ENCODE measurements at regions not wholly inside any gene's neighbourhood (a gene's known extent, or its start where the extent isn't known, plus 50 kb on each side); places are given as distances from the start of the nearest gene placed in this dataset.

DNA sequence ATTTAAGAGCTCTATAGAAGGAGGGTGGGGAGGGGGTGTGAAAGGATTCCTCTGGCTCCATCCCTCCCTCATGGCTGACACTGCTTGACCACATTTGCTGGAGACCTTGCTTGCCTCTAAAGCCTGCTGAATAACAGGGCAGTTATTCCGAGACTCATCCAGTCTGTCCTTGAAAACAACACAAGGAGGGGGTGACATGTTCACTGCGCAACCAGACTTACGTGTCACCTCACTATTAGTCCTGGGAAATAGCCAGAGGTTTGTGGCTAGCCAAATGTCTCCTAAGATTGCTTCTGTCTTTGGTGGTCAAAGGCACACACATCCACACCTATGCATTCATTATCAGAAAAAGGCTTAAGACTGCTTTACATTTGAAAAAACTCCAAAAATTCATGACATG lies 256.2 kb upstream of the SKOR2 start:
- Histone ChIP-seq H4K20me1 (ENCODE audit: insufficient read depth) (no peaks in the 10 kb centered on the region), H2AFZ (no peak overlapping the region), H3K79me2 (ENCODE audit: low read depth) (no peaks in the 10 kb centered on the region), H3K4me2 (no peak overlapping the region), H3K27ac (no peak overlapping the region), H3K9me2 (ENCODE audit: insufficient read depth) (no peaks in the 10 kb centered on the region), H3F3A (ENCODE audit: insufficient read depth, low read depth) (no peaks in the 10 kb centered on the region), H3K27me3 (ENCODE audit: insufficient read depth, low read depth) (peaks cover 12% of the 10 kb centered on the region), H3K9me3 (ENCODE audit: insufficient read depth, low read depth) (no peaks in the 10 kb centered on the region), H3K36me3 (ENCODE audit: low read depth) (no peaks in the 10 kb centered on the region), H3K4me1 (replicated peaks; ENCODE audit: insufficient read depth) (no peaks in the 10 kb centered on the region), H3K4me3 (no peak overlapping the region)
- POLR2A ChIA-PET (ENCODE audit: unreplicated experiment), result no interaction called here
- DNase-seq, result no peak
- BruUV-seq (replicated peaks), result no TSS peak
- intact Hi-C loops (cut with micrococcal nuclease; ENCODE audit: unreplicated experiment), result no loop called here
- TF ChIP-seq, protein P1, sequence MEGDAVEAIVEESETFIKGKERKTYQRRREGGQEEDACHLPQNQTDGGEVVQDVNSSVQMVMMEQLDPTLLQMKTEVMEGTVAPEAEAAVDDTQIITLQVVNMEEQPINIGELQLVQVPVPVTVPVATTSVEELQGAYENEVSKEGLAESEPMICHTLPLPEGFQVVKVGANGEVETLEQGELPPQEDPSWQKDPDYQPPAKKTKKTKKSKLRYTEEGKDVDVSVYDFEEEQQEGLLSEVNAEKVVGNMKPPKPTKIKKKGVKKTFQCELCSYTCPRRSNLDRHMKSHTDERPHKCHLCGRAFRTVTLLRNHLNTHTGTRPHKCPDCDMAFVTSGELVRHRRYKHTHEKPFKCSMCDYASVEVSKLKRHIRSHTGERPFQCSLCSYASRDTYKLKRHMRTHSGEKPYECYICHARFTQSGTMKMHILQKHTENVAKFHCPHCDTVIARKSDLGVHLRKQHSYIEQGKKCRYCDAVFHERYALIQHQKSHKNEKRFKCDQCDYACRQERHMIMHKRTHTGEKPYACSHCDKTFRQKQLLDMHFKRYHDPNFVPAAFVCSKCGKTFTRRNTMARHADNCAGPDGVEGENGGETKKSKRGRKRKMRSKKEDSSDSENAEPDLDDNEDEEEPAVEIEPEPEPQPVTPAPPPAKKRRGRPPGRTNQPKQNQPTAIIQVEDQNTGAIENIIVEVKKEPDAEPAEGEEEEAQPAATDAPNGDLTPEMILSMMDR (conservative IDR thresholded peaks at IDR 0.05), result no peak
- no peak for TF ChIP-seq EZH2 (IDR thresholded peaks at IDR 0.05; ENCODE audit: low read depth)
- CTCF ChIA-PET, result no interaction called here

GRCh38 chr18:47506897-47507296 lies 255.4 kb upstream of the SKOR2 start:
- CTCF ChIA-PET, result no interaction called here
- intact Hi-C loops (cut with micrococcal nuclease; ENCODE audit: unreplicated experiment), result no loop called here
- no TSS peak for BruUV-seq (replicated peaks)
- Histone ChIP-seq H3K9me3 (ENCODE audit: insufficient read depth, low read depth) (no peaks in the 10 kb centered on the region), H3K79me2 (ENCODE audit: low read depth) (no peaks in the 10 kb centered on the region), H3K27ac (no peak overlapping the region), H3K4me1 (replicated peaks; ENCODE audit: insufficient read depth) (no peaks in the 10 kb centered on the region), H4K20me1 (ENCODE audit: insufficient read depth) (no peaks in the 10 kb centered on the region), H3K9me2 (ENCODE audit: insufficient read depth) (no peaks in the 10 kb centered on the region), H3K4me2 (no peak overlapping the region), H3K36me3 (ENCODE audit: low read depth) (no peaks in the 10 kb centered on the region), H3K27me3 (ENCODE audit: insufficient read depth, low read depth) (peaks cover 15% of the 10 kb centered on the region), H2AFZ (no peak overlapping the region), H3F3A (ENCODE audit: insufficient read depth, low read depth) (no peaks in the 10 kb centered on the region), H3K4me3 (no peak overlapping the region)
- TF ChIP-seq, protein P1 (conservative IDR thresholded peaks at IDR 0.05), result no peak
- TF ChIP-seq EZH2 (IDR thresholded peaks at IDR 0.05; ENCODE audit: low read depth), result no peak
- POLR2A ChIA-PET (ENCODE audit: unreplicated experiment), result no interaction called here
- no peak for DNase-seq

DNA sequence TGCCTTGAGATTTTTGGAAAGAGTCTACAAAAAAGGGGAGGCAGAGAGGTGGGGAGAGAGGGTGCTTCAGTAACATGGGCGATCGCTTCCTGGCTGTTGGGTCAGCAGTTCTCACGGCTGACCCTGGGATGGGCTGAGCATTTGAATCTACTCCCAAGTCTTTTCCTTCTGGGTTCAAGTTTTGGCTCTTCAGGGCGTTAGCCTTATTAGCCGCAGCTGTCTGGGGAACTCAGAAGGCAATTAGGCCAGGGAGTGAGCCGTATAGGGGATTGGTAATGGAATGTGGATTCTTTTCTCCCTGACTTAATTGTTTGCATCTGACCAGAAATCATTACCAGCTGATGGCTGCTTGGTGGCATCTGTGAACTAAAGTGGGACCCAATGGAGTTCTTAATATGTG lies 250.5 kb upstream of the SKOR2 start:
- Histone ChIP-seq H3K4me2 (no peak overlapping the region), H4K20me1 (ENCODE audit: insufficient read depth) (no peaks in the 10 kb centered on the region), H3K27me3 (ENCODE audit: insufficient read depth, low read depth) (peaks cover 18% of the 10 kb centered on the region; the same call in 1 of the 2 replicates), H3F3A (ENCODE audit: insufficient read depth, low read depth) (no peaks in the 10 kb centered on the region), H3K4me1 (replicated peaks; ENCODE audit: insufficient read depth) (no peaks in the 10 kb centered on the region), H3K9me2 (ENCODE audit: insufficient read depth) (no peaks in the 10 kb centered on the region), H2AFZ (no peak overlapping the region), H3K4me3 (no peak overlapping the region), H3K79me2 (ENCODE audit: low read depth) (no peaks in the 10 kb centered on the region), H3K36me3 (ENCODE audit: low read depth) (no peaks in the 10 kb centered on the region), H3K27ac (no peak overlapping the region), H3K9me3 (ENCODE audit: insufficient read depth, low read depth) (no peaks in the 10 kb centered on the region)
- DNase-seq, result no peak
- CTCF ChIA-PET, result no interaction called here
- TF ChIP-seq, protein P1 (conservative IDR thresholded peaks at IDR 0.05), result no peak
- TF ChIP-seq EZH2 (IDR thresholded peaks at IDR 0.05; ENCODE audit: low read depth), result no peak
- intact Hi-C loops (cut with micrococcal nuclease; ENCODE audit: unreplicated experiment), result no loop called here
- BruUV-seq (replicated peaks), result no TSS peak
- POLR2A ChIA-PET (ENCODE audit: unreplicated experiment), result no interaction called here
